ENCODE measurements at regions not wholly inside any gene's neighbourhood (a gene's known extent, or its start where the extent isn't known, plus 50 kb on each side); places are given as distances from the start of the nearest gene placed in this dataset.
A peak's percentile ranks its signal among the peaks of the same experiment; 100 is the strongest.

DNA sequence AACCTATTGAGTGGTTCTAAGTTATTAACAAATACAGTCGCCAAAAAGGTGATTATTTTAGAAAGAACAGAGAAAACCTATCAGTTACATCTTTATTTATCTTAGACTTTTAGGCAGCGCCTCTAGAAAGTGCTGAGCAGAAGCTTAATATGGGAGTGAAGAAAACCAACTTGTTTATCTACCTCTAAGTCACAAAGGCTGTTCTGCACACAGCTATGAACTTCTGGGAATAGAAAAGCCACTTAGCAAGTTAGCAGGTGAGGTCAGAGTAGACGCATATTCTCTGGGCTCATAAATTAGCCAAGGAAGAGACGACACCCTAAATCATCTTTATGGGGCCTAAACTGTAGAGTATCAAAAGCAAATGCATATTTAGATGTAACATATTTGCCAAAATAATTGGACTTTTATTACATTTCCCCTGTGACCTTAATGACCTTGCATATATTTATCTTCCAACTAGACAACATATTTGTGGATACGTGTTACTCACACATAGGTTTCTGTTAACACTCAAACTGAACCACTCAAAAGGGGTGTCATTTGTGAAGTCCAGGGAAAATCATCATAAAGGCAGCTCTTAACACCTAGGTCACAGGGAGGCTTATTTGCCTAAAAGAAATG, 267.1 kb downstream of the ADGB start:
- Mint-ChIP-seq H3K27me3 (ENCODE audit: low read depth) (no peaks in the 10 kb centered on the region), H3K36me3 (ENCODE audit: insufficient read depth) (no peaks in the 10 kb centered on the region), H3K4me1 (ENCODE audit: low read depth) (peaks cover under 1% of the 10 kb centered on the region), H3K9me3 (no peaks in the 10 kb centered on the region), H3K4me3 (no peak overlapping the region)
- no peak for DNase-seq
- ATAC-seq: no peak

GRCh38 chr6:146866731-146867414, 268.1 kb downstream of the ADGB start:
- Mint-ChIP-seq H3K27me3 (ENCODE audit: low read depth) (no peaks in the 10 kb centered on the region), H3K4me1 (ENCODE audit: low read depth) (peaks cover 1% of the 10 kb centered on the region), H3K9me3 (no peaks in the 10 kb centered on the region), H3K4me3 (no peak overlapping the region), H3K36me3 (ENCODE audit: insufficient read depth) (no peaks in the 10 kb centered on the region)
- ATAC-seq (no peak), DNase-seq (no peak)

GRCh38 chr6:146868671-146869209, 270.0 kb downstream of the ADGB start:
- H3K4me3 Mint-ChIP-seq: no peak overlapping the region
- H3K4me1 Mint-ChIP-seq (ENCODE audit: low read depth): peaks cover 1% of the 10 kb centered on the region
- DNase-seq: no peak

DNA sequence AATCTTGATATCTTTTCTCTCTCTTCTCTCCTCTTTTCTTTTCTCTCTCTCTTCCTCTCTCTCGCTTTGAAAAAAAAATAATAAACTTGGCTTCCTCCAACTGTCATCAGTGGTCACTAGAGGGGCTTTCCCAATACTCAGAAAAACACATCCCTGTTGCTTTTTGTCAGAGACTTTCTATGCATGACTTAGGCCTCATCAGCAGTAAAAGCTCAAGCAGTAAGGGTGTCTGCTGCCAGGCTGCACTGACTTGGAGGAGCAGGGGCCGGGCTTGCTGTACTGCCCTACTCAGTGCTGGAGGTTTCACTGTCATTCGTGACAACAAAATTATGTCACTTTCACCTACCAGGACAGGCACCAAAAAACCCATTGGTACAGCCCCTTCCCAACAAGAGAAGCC, 272.0 kb downstream of the ADGB start:
- Mint-ChIP-seq H3K36me3 (ENCODE audit: insufficient read depth) (no peaks in the 10 kb centered on the region), H3K4me3 (no peak overlapping the region), H3K27me3 (ENCODE audit: low read depth) (peaks cover under 1% of the 10 kb centered on the region), H3K9me3 (no peaks in the 10 kb centered on the region), H3K4me1 (ENCODE audit: low read depth) (peaks cover 1% of the 10 kb centered on the region)
- ATAC-seq (no peak), DNase-seq (no peak)

More at GRCh38 chr6:146868671-146869209, 270.0 kb downstream of the ADGB start:
- Mint-ChIP-seq H3K27me3 (ENCODE audit: low read depth) (no peaks in the 10 kb centered on the region), H3K9me3 (no peaks in the 10 kb centered on the region), H3K36me3 (ENCODE audit: insufficient read depth) (no peaks in the 10 kb centered on the region)
- no peak for ATAC-seq

GRCh38 chr6:146871611-146872425, 273.0 kb downstream of the ADGB start:
- no peak for DNase-seq
- H3K4me1 Mint-ChIP-seq (ENCODE audit: low read depth): peaks cover 8% of the 10 kb centered on the region
- H3K9me3 Mint-ChIP-seq: no peaks in the 10 kb centered on the region
- no peak for ATAC-seq
- no peak overlapping the region for H3K4me3 Mint-ChIP-seq
- H3K27me3 Mint-ChIP-seq (ENCODE audit: low read depth): peaks cover 4% of the 10 kb centered on the region
- H3K36me3 Mint-ChIP-seq (ENCODE audit: insufficient read depth): no peaks in the 10 kb centered on the region

GRCh38 chr6:146872426-146872785, 273.6 kb downstream of the ADGB start:
- DNase-seq: no peak
- H3K9me3 Mint-ChIP-seq: no peaks in the 10 kb centered on the region
- no peak for ATAC-seq
- H3K4me3 Mint-ChIP-seq: no peak overlapping the region
- H3K36me3 Mint-ChIP-seq (ENCODE audit: insufficient read depth): no peaks in the 10 kb centered on the region
- peaks cover 10% of the 10 kb centered on the region for H3K4me1 Mint-ChIP-seq (ENCODE audit: low read depth)
- H3K27me3 Mint-ChIP-seq (ENCODE audit: low read depth): peaks cover 5% of the 10 kb centered on the region

- DNase-seq (no peak), ATAC-seq (no peak)
- peaks cover 10% of the 10 kb centered on the region for H3K4me1 Mint-ChIP-seq (ENCODE audit: low read depth)
- peaks cover 5% of the 10 kb centered on the region for H3K27me3 Mint-ChIP-seq (ENCODE audit: low read depth)
- H3K36me3 Mint-ChIP-seq (ENCODE audit: insufficient read depth): no peaks in the 10 kb centered on the region
- H3K4me3 Mint-ChIP-seq: no peak overlapping the region
- H3K9me3 Mint-ChIP-seq: no peaks in the 10 kb centered on the region
These were observed 275.7 kb downstream of the ADGB start for GRCh38 chr6:146874278-146875018.

GRCh38 chr6:146875927-146876270, 277.1 kb downstream of the ADGB start:
- Mint-ChIP-seq H3K4me3 (no peak overlapping the region), H3K9me3 (no peaks in the 10 kb centered on the region), H3K27me3 (ENCODE audit: low read depth) (peaks cover 5% of the 10 kb centered on the region), H3K4me1 (ENCODE audit: low read depth) (peaks cover 10% of the 10 kb centered on the region), H3K36me3 (ENCODE audit: insufficient read depth) (no peaks in the 10 kb centered on the region)
- DNase-seq (no peak), ATAC-seq (no peak)

DNA sequence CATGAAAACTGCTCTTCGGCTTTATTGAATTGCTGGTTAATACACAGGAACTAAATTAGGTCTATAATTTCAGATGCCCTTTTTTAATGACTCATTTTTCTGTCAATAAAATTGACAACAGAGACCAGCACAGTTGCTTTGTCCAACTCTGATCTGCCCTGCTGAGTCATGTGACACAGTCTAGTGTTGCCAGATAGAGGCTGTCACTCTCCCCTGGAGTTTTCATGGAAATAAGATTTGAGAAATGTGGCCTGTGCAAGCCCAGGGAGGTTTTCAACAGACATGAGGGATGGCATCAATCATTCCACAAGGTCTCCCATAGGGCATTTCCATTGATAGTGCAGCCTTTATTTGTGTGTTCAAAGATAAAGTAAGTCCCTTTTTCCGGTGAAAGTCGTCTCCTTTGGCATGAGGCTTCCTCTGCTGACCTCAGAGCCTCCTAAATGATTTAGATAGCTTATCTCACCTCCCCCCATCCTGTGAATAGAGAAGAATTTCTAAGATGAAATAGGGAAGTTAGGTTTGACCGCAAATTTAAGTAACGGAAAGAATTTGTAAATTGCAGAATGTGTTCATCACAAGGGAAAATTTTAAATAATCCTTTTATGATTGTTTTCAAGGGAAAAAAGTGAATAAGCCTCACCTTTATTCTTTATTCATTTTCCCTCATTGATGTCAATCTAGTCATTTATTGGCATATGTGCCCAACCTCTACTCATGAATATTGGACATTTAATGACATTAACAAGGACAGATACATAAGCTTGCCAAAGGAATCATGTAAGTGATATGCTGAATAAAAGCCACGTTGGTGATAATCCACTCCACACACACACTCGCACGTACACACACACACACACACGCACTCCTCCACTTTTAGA, 277.7 kb downstream of the ADGB start:
- Mint-ChIP-seq H3K27me3 (ENCODE audit: low read depth) (peaks cover 5% of the 10 kb centered on the region), H3K4me3 (no peak overlapping the region), H3K4me1 (ENCODE audit: low read depth) (peaks cover 9% of the 10 kb centered on the region), H3K36me3 (ENCODE audit: insufficient read depth) (no peaks in the 10 kb centered on the region), H3K9me3 (no peaks in the 10 kb centered on the region)
- peak in 1 of 2 donors; percentile 27 for ATAC-seq
- no peak for DNase-seq

DNA sequence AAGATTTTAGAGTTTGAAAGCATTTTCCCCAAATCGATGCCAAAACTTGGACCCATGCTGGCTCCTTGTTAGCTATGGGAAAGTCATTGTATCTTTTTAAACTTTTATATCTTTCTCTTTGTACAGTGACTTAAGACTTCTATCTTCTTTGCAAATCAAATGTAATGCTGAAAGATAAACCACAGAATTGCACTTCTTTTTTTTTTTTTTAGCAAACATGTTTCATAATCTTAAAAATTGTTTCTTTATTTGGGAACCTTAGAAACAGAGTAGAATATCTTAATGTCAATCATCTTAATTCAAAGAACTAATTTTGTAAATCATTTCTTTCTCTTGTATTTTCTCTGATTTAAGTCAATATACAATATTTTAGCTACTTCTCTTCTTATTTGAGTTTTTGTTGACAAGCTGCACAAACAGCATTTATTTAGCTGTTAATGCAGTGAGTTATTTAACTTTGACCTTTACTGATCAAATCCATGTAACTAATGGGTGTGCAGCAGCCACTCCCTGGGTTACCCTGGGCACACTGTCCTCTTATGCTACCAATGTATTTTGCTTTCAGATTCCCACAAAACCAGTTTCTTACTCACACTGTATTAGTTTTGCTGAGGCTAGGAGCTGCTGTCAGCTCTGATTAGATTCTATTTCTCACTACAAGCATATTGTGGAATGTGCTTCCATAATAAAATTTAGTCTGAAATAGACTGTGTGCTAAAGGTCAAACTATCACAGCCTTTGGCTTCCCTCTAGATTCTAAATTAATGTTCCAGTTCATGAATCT, 279.6 kb downstream of the ADGB start:
- no peak for DNase-seq
- Mint-ChIP-seq H3K4me3 (no peak overlapping the region), H3K4me1 (ENCODE audit: low read depth) (peaks cover 9% of the 10 kb centered on the region), H3K27me3 (ENCODE audit: low read depth) (peaks cover 5% of the 10 kb centered on the region), H3K36me3 (ENCODE audit: insufficient read depth) (no peaks in the 10 kb centered on the region), H3K9me3 (no peaks in the 10 kb centered on the region)
- ATAC-seq: no peak

DNA sequence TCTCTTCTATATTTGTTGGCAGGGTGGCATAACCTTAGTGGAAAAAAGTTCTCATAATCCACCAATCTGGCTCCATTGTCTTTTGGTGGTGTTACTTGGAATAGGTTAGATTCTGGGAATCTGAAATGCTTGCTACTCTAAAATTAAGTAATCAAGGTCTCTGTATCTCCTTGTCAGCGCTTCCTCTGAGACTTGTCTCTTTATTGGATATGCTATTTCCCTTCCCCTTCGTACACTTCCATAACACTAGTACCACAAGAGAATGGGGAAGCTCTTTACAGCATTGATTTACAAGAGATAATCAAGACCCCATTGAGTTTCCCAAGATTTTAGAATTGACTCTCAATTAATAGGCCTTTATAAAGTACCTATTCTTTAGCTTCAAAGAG, 280.2 kb downstream of the ADGB start:
- Mint-ChIP-seq H3K4me1 (ENCODE audit: low read depth) (peaks cover 9% of the 10 kb centered on the region), H3K27me3 (ENCODE audit: low read depth) (peaks cover 5% of the 10 kb centered on the region), H3K4me3 (no peak overlapping the region), H3K9me3 (no peaks in the 10 kb centered on the region), H3K36me3 (ENCODE audit: insufficient read depth) (no peaks in the 10 kb centered on the region)
- DNase-seq (no peak), ATAC-seq (no peak)

DNA sequence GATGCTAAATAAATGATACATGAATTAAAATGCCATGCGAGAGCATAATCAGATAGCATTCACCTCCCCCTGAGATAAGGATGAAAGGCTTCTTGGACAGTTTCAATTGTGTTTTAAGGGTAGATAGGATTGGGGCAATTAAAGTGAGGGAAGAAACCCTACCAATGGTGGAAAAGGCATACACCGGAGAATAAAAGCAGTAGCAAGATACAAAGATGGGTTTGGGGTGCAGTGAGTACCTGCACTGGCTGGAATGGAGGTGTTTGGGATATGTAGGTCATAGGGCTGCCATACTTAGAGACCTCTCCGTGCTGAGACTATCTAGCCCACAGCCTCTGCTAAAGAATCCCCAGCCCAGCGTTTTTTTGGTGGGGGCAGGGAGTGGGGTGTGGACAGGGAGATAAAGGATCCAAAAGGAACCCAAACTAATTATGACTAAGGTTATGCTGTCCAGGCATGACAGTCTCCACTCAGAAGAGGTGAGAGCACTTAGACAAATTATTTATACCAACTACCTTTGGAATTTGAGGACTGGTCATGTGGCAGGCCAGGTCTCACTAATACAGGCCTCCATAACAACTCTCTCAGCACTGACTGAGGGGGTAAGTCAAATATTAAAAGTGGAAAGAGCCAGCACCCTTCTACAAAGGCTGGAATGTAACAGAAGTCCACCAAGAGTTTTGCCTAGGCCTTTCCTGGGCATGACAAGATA, 280.8 kb downstream of the ADGB start:
- Mint-ChIP-seq H3K4me1 (ENCODE audit: low read depth) (peaks cover 9% of the 10 kb centered on the region), H3K9me3 (no peaks in the 10 kb centered on the region), H3K36me3 (ENCODE audit: insufficient read depth) (no peaks in the 10 kb centered on the region), H3K27me3 (ENCODE audit: low read depth) (peaks cover 5% of the 10 kb centered on the region), H3K4me3 (no peak overlapping the region)
- ATAC-seq (no peak), DNase-seq (no peak)

All from activated T-cell treated with anti-CD3 and anti-CD28 coated beads, Interleukin-2, amount 50 U/mL, for 4 hours (primary cell).